GM19397 (cell line): ENCODE measurements at regions not wholly inside any gene's neighbourhood (a gene's known extent, or its start where the extent isn't known, plus 50 kb on each side); places are given as distances from the start of the nearest gene placed in this dataset.
"Not testable (repeated sequence)": the region's sequence is repeated elsewhere in the genome, so short reads cannot be mapped to it uniquely, and the experiment has no call there.

Experiments
- ATAC-seq: cut with Tn5 transposase; IDR thresholded peaks from one replicate; pipeline ENCODE4 v1.9.1; 2021; ENCODE audit warnings: mild to moderate bottlenecking, moderate library complexity; ENCODE audit not compliant: unreplicated experiment

- ATAC-seq: no peak
These were observed 175.9 kb downstream of the SOX4 start for GRCh38 chr6:21769405-21769861.

- no peak for ATAC-seq
These were observed 176.4 kb downstream of the SOX4 start for GRCh38 chr6:21769968-21770367.

- no peak for ATAC-seq
These were observed 178.2 kb downstream of the SOX4 start for GRCh38 chr6:21771626-21772320.

GRCh38 chr6:21772477-21772876 lies 178.9 kb downstream of the SOX4 start:
- ATAC-seq: no peak

GRCh38 chr6:21772884-21773575 lies 179.5 kb downstream of the SOX4 start:
- no peak for ATAC-seq

GRCh38 chr6:21773576-21773968 lies 180.0 kb downstream of the SOX4 start:
- ATAC-seq: no peak

GRCh38 chr6:21777846-21778245 lies 184.3 kb downstream of the SOX4 start:
- ATAC-seq: no peak

- ATAC-seq: no peak
These were observed 186.6 kb downstream of the SOX4 start for GRCh38 chr6:21780141-21780540.

- ATAC-seq: no peak
These were observed 187.1 kb downstream of the SOX4 start for GRCh38 chr6:21780679-21781078.

GRCh38 chr6:21781128-21781527 lies 187.6 kb downstream of the SOX4 start:
- no peak for ATAC-seq

GRCh38 chr6:21785164-21785563 lies 191.6 kb downstream of the SOX4 start:
- no peak for ATAC-seq

- no peak for ATAC-seq
These were observed 197.5 kb downstream of the SOX4 start for GRCh38 chr6:21791056-21791455.

- no peak for ATAC-seq
These were observed 198.0 kb downstream of the SOX4 start for GRCh38 chr6:21791581-21791980.

GRCh38 chr6:21792177-21792576 lies 198.6 kb downstream of the SOX4 start:
- ATAC-seq: no peak

GRCh38 chr6:21796979-21797378 lies 203.4 kb downstream of the SOX4 start:
- ATAC-seq: not testable (repeated sequence)

- no peak for ATAC-seq
These were observed 204.9 kb downstream of the SOX4 start for GRCh38 chr6:21798468-21798867.

GRCh38 chr6:21800330-21800729 lies 206.8 kb downstream of the SOX4 start:
- ATAC-seq: no peak

- ATAC-seq: no peak
These were observed 207.4 kb downstream of the SOX4 start for GRCh38 chr6:21800948-21801438.

- ATAC-seq: no peak
These were observed 208.1 kb downstream of the SOX4 start for GRCh38 chr6:21801446-21802174.

GRCh38 chr6:21802175-21802822 lies 208.7 kb downstream of the SOX4 start:
- ATAC-seq: no peak

GRCh38 chr6:21804941-21805610 lies 211.5 kb downstream of the SOX4 start:
- ATAC-seq: no peak
